ENCODE measurements at regions not wholly inside any gene's neighbourhood (a gene's known extent, or its start where the extent isn't known, plus 50 kb on each side); places are given as distances from the start of the nearest gene placed in this dataset.
"Not testable (repeated sequence)": the region's sequence is repeated elsewhere in the genome, so short reads cannot be mapped to it uniquely, and the experiment has no call there.

DNA sequence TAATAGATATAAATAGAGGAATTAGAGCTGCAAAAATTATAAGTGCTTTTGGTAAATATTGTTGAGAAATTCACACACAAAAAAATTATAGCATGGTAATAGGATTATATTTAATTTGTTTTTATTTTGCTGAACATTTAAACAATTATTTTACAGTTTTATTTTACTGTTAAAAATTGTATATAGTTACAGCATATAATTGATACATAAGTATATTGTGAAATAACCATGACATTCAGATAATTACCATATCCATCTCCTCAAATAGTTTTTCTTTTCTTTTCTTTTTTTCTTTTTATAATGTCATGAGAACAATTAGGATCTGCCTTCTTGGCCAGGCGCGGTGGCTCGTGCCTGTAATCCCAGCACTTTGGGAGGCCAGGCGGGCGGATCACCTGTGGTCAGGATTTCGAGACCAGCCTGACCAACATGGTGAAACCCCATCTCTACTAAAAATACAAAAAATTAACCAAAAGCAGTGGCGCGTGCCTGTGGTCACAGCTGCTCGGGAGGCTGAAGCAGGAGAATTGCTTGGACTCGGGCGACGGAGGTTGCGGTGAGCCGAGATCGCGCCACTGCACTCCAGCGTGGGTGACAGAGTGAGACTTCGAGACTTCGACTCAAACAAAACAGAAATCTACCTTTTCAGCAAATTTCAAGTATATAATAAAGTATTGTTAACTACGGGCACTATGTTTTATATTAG lies 654.2 kb downstream of the TENT5A start:
- H3K4me3 ChIP-seq (ENCODE audit: low read depth, low read length), result no peak overlapping the region
- DNase-seq (ENCODE audit: low read depth), result no peak
- TF ChIP-seq, protein P1, sequence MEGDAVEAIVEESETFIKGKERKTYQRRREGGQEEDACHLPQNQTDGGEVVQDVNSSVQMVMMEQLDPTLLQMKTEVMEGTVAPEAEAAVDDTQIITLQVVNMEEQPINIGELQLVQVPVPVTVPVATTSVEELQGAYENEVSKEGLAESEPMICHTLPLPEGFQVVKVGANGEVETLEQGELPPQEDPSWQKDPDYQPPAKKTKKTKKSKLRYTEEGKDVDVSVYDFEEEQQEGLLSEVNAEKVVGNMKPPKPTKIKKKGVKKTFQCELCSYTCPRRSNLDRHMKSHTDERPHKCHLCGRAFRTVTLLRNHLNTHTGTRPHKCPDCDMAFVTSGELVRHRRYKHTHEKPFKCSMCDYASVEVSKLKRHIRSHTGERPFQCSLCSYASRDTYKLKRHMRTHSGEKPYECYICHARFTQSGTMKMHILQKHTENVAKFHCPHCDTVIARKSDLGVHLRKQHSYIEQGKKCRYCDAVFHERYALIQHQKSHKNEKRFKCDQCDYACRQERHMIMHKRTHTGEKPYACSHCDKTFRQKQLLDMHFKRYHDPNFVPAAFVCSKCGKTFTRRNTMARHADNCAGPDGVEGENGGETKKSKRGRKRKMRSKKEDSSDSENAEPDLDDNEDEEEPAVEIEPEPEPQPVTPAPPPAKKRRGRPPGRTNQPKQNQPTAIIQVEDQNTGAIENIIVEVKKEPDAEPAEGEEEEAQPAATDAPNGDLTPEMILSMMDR (IDR thresholded peaks at IDR 0.05; ENCODE audit: low read depth, low read length, missing control alignments), result no peak

DNA sequence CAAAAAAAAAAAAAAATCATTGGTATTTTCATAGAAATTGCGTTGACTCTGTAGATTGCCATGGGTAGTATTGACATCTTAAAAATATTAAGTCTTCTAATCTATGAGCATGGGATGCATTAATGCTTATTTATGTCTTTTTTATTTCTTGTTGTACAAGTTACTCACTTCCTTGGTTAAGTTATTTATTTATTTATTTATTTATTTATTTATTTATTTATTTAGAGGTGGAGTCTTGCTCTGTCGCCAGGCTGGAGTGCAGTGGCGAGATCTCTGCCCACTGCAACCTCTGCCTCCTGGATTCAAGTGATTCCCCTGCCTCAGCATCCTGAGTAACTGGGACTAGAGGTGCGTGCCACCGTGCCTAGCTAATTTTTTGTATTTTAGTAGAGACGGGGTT lies 656.0 kb downstream of the TENT5A start:
- not testable (repeated sequence) for DNase-seq (ENCODE audit: low read depth); H3K4me3 ChIP-seq (ENCODE audit: low read depth, low read length)

DNA sequence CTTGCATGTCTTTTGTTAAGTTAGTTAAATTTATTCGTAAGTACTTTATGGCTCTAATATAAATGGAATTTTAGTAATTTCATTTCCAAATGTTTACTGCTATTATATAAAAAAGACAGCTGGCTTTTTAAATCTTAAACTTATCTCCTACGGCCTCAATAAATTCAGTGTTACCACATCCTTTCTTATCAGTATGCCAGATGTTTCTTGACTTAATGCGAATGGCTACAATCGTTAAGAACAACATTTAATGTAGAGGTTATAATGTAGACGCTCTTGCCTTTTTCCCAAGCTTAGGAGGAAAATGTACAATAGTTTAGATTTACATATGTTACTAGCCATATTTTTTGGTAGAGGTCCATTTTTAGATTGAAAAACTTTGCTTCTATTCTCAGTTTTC lies 659.4 kb downstream of the TENT5A start:
- H3K4me3 ChIP-seq (ENCODE audit: low read depth, low read length), result no peak overlapping the region
- TF ChIP-seq, protein P1 (IDR thresholded peaks at IDR 0.05; ENCODE audit: low read depth, low read length, missing control alignments), result no peak
- DNase-seq (ENCODE audit: low read depth), result no peak

- H3K4me3 ChIP-seq (ENCODE audit: low read depth, low read length), result no peak overlapping the region
- TF ChIP-seq, protein P1 (IDR thresholded peaks at IDR 0.05; ENCODE audit: low read depth, low read length, missing control alignments), result no peak
- DNase-seq (ENCODE audit: low read depth), result no peak
Observed at GRCh38 chr6:81088145-81088544, 664.3 kb downstream of the TENT5A start.

GRCh38 chr6:81086991-81087390 lies 665.5 kb downstream of the TENT5A start:
- TF ChIP-seq, protein P1 (IDR thresholded peaks at IDR 0.05; ENCODE audit: low read depth, low read length, missing control alignments), result no peak
- DNase-seq (ENCODE audit: low read depth), result no peak
- H3K4me3 ChIP-seq (ENCODE audit: low read depth, low read length), result no peak overlapping the region

DNA sequence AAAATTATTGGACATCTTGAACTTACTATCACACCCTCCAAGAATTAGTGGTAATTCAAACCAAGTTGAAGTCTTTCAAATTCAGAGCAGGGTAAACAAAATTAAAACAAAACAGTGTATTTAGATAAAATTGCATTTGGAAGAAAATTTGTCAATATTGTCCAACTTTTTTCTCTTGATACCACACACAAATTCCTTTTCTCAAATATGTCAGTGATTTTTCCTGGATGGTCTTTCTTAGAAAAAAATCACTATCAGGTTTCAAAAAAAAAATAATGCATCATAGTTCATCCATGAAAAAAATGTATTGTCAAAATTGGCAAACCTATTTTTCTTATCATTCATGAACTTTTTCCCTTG lies 667.1 kb downstream of the TENT5A start:
- H3K4me3 ChIP-seq (ENCODE audit: low read depth, low read length), result no peak overlapping the region
- TF ChIP-seq, protein P1 (IDR thresholded peaks at IDR 0.05; ENCODE audit: low read depth, low read length, missing control alignments), result no peak
- DNase-seq (ENCODE audit: low read depth), result no peak

GRCh38 chr6:81084776-81085430 lies 667.6 kb downstream of the TENT5A start:
- TF ChIP-seq, protein P1 (IDR thresholded peaks at IDR 0.05; ENCODE audit: low read depth, low read length, missing control alignments), result no peak
- H3K4me3 ChIP-seq (ENCODE audit: low read depth, low read length), result no peak overlapping the region
- DNase-seq (ENCODE audit: low read depth), result no peak

Measured in GM12864 (cell line).